ENCODE measurements at regions not wholly inside any gene's neighbourhood (a gene's known extent, or its start where the extent isn't known, plus 50 kb on each side); places are given as distances from the start of the nearest gene placed in this dataset.

- no peaks in the 10 kb centered on the region for H3K36me3 ChIP-seq
- H3K4me3 ChIP-seq: no peak overlapping the region
- TF ChIP-seq CTCF (IDR thresholded peaks at IDR 0.05): no peak
- no peaks in the 10 kb centered on the region for H3K27me3 ChIP-seq (replicated peaks; ENCODE audit: insufficient read depth)
- DNase-seq (ENCODE audit: low spot score) (no peak), ATAC-seq (ENCODE audit: insufficient number of reproducible peaks, low FRiP score, low read depth) (no peak)
- no peak overlapping the region for H3K27ac ChIP-seq
- H3K4me1 ChIP-seq (ENCODE audit: control insufficient read depth in 1 of 2, low read depth in 2 of 2): no peaks in the 10 kb centered on the region
- H3K9me3 ChIP-seq: no peaks in the 10 kb centered on the region
Measured at GRCh38 chr9:103837940-103838339, 256.2 kb upstream of the SMC2 start.

DNA sequence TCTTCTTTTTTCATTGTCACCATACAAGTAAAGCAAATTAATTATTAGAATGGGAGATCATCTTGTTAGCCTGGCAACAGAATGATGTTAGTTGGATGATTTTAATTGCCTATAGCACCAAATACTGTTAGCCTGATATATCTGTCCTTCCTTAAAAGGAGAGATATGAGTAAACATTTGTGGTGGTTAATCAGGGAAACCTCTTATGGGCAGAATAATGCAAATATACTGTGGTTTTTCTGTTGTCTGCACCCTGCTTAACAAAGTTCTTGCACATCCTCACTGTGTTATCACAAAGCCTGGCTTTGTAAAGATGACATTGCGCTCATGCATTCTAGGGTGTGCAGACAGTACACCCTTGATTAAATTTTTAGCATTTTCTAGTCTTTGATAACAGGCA is 254.9 kb upstream of the SMC2 start:
- H3K4me3 ChIP-seq: no peak overlapping the region
- H3K36me3 ChIP-seq: no peaks in the 10 kb centered on the region
- no peaks in the 10 kb centered on the region for H3K9me3 ChIP-seq
- no peak for TF ChIP-seq CTCF (IDR thresholded peaks at IDR 0.05)
- no peaks in the 10 kb centered on the region for H3K27me3 ChIP-seq (replicated peaks; ENCODE audit: insufficient read depth)
- no peak overlapping the region for H3K27ac ChIP-seq
- no peak for DNase-seq (ENCODE audit: low spot score)
- H3K4me1 ChIP-seq (ENCODE audit: control insufficient read depth in 1 of 2, low read depth in 2 of 2): no peaks in the 10 kb centered on the region
- no peak for ATAC-seq (ENCODE audit: insufficient number of reproducible peaks, low FRiP score, low read depth)

GRCh38 chr9:103867886-103868285 is 226.2 kb upstream of the SMC2 start:
- TF ChIP-seq CTCF (IDR thresholded peaks at IDR 0.05): no peak
- no peaks in the 10 kb centered on the region for H3K27me3 ChIP-seq (replicated peaks; ENCODE audit: insufficient read depth)
- no peak overlapping the region for H3K27ac ChIP-seq
- no peak for DNase-seq (ENCODE audit: low spot score)
- H3K9me3 ChIP-seq: no peaks in the 10 kb centered on the region
- no peak overlapping the region for H3K4me3 ChIP-seq
- H3K36me3 ChIP-seq: no peaks in the 10 kb centered on the region
- no peaks in the 10 kb centered on the region for H3K4me1 ChIP-seq (ENCODE audit: control insufficient read depth in 1 of 2, low read depth in 2 of 2)
- no peak for ATAC-seq (ENCODE audit: insufficient number of reproducible peaks, low FRiP score, low read depth)

- TF ChIP-seq CTCF (IDR thresholded peaks at IDR 0.05): no peak
- Histone ChIP-seq H3K4me1 (ENCODE audit: control insufficient read depth in 1 of 2, low read depth in 2 of 2) (no peaks in the 10 kb centered on the region), H3K27ac (no peak overlapping the region), H3K36me3 (no peaks in the 10 kb centered on the region), H3K27me3 (replicated peaks; ENCODE audit: insufficient read depth) (no peaks in the 10 kb centered on the region), H3K9me3 (no peaks in the 10 kb centered on the region), H3K4me3 (no peak overlapping the region)
- ATAC-seq (ENCODE audit: insufficient number of reproducible peaks, low FRiP score, low read depth): no peak
- no peak for DNase-seq (ENCODE audit: low spot score)
Measured at GRCh38 chr9:103872811-103873210, 221.3 kb upstream of the SMC2 start.

GRCh38 chr9:103881419-103881818 is 212.7 kb upstream of the SMC2 start:
- no peaks in the 10 kb centered on the region for H3K27me3 ChIP-seq (replicated peaks; ENCODE audit: insufficient read depth)
- no peak for TF ChIP-seq CTCF (IDR thresholded peaks at IDR 0.05)
- DNase-seq (ENCODE audit: low spot score) (no peak), ATAC-seq (ENCODE audit: insufficient number of reproducible peaks, low FRiP score, low read depth) (no peak)
- no peak overlapping the region for H3K27ac ChIP-seq
- no peaks in the 10 kb centered on the region for H3K9me3 ChIP-seq
- H3K4me3 ChIP-seq: no peak overlapping the region
- H3K36me3 ChIP-seq: no peaks in the 10 kb centered on the region
- H3K4me1 ChIP-seq (ENCODE audit: control insufficient read depth in 1 of 2, low read depth in 2 of 2): no peaks in the 10 kb centered on the region

All from thoracic aorta (tissue), 2 donors.